Chondrocyte (in vitro differentiated cells): ENCODE measurements at regions not wholly inside any gene's neighbourhood (a gene's known extent, or its start where the extent isn't known, plus 50 kb on each side); places are given as distances from the start of the nearest gene placed in this dataset.

Experiments used
- DNase-seq: peaks from one replicate; pipeline ENCODE4 v3.0.0; 2021; ENCODE audit warnings: mixed read lengths, low spot score
- H3K27ac Mint-ChIP-seq: one replicate; pipeline ENCODE4 v1.8.0; 2021; ENCODE audit warnings: mild to moderate bottlenecking, moderate library complexity, mixed read lengths; ENCODE audit not compliant: unreplicated experiment
- H3K27me3 Mint-ChIP-seq: 2 replicates; pipeline ENCODE4 v1.8.0; 2021; ENCODE audit warnings: low read depth, mixed read lengths
- H3K36me3 Mint-ChIP-seq: 2 replicates; pipeline ENCODE4 v1.8.0; 2021; ENCODE audit warnings: low read depth, mixed read lengths
- H3K4me1 Mint-ChIP-seq: 2 replicates; pipeline ENCODE4 v1.8.0; 2021; ENCODE audit warnings: low read depth, mild to moderate bottlenecking, mixed read lengths
- H3K4me3 Mint-ChIP-seq: one replicate; pipeline ENCODE4 v1.8.0; 2021; ENCODE audit warnings: mild to moderate bottlenecking, moderate library complexity, mixed read lengths; ENCODE audit not compliant: unreplicated experiment
- H3K9me3 Mint-ChIP-seq: 2 replicates; pipeline ENCODE4 v1.8.0; 2021; ENCODE audit warnings: low read depth, mixed read lengths
- TF ChIP-seq, protein P1 (sequence below): fragments of 200-600 bp; sonication (generic); IDR thresholded peaks from 2 replicates; pipeline ENCODE4 v1.5.0; 2021; ENCODE audit warnings: antibody characterized with exemption, mild to moderate bottlenecking, moderate library complexity

DNA sequence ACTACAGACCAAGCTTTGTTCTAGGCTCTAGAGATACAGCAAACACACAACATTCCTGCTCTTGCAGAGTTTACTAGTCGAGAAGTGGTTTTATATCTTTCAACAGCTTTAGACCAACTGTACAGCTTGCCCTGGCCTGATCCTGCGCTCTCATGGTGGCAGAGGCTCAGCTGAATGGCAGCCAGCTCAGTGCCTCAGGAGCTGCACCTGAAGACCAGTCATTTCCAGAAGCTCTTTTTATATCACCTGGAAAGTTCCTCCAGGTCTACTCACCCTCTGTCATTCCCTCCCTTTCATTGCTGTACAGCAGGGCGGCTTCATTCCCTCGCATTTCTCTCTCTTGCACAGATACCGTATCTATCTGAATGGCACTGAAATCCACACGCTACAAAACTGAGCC lies 319.8 kb downstream of the GATA3 start:
- H3K9me3 Mint-ChIP-seq, result peaks cover 9% of the 10 kb centered on the region
- H3K27me3 Mint-ChIP-seq, result no peaks in the 10 kb centered on the region

DNA sequence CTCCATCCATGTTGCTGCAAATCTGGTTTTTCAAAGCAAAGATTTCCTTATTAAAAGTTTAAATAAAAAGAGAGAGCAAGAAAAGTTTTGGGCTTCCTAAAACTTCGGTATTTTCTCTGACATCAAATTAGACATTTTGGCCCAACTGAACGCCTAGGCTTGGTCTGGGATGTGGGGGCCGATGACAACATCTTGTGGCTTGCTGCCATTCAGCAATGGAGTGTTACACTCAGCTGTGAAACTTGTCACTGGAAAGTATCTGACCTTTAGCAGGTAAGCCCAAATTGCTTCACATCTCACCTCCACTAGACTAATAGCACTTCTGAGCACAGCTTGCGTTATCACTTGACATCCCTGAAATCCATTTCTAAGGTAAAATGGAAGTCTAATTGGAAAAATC lies 320.6 kb downstream of the GATA3 start:
- peaks cover 9% of the 10 kb centered on the region for H3K9me3 Mint-ChIP-seq
- H3K4me3 Mint-ChIP-seq, result no peak overlapping the region
- H3K4me1 Mint-ChIP-seq, result no peaks in the 10 kb centered on the region
- DNase-seq, result no peak
- H3K27ac Mint-ChIP-seq, result no peak overlapping the region
- no peaks in the 10 kb centered on the region for H3K27me3 Mint-ChIP-seq
- no peaks in the 10 kb centered on the region for H3K36me3 Mint-ChIP-seq
- TF ChIP-seq, protein P1, sequence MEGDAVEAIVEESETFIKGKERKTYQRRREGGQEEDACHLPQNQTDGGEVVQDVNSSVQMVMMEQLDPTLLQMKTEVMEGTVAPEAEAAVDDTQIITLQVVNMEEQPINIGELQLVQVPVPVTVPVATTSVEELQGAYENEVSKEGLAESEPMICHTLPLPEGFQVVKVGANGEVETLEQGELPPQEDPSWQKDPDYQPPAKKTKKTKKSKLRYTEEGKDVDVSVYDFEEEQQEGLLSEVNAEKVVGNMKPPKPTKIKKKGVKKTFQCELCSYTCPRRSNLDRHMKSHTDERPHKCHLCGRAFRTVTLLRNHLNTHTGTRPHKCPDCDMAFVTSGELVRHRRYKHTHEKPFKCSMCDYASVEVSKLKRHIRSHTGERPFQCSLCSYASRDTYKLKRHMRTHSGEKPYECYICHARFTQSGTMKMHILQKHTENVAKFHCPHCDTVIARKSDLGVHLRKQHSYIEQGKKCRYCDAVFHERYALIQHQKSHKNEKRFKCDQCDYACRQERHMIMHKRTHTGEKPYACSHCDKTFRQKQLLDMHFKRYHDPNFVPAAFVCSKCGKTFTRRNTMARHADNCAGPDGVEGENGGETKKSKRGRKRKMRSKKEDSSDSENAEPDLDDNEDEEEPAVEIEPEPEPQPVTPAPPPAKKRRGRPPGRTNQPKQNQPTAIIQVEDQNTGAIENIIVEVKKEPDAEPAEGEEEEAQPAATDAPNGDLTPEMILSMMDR, result no peak

More for the DNA sequence above, 319.8 kb downstream of the GATA3 start:
- H3K4me3 Mint-ChIP-seq, result no peak overlapping the region
- TF ChIP-seq, protein P1, result no peak
- no peaks in the 10 kb centered on the region for H3K36me3 Mint-ChIP-seq
- DNase-seq, result no peak
- no peaks in the 10 kb centered on the region for H3K4me1 Mint-ChIP-seq
- no peak overlapping the region for H3K27ac Mint-ChIP-seq

DNA sequence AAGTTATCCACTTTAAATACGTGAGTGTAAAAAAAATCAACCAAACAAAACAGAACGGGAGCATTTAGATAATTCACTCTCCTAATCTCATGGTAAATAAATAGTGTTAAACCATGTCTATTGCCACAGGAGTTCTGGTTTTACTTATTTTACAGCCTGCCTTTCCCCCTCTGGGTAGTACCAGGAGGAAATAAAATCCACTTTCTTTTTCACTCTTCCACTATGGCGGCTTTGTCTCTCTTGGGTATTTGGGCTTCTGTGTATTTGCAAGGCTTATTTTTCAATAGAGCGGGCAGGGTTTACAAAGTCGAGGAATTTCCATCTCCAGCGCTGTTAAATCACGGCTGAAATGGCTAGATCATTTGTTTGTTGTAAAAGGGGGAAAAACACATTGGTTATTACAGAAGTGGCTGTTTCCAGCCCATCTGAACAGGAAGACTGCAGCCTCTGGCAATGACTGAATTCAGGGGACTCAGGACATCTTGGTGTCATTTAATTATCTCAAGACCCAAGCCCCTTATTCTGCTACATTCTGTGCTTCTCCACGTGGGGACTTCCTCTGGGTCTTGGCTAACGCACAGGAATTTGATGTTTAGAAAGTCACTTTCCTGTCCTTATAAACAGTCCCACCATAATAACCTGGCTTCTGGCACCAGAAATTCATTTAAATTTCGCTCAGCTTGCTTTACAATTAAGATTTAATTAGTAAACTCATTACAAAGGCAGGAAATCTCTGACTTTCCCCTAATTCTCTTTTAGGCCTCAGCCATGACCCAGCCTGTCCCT lies 323.9 kb downstream of the GATA3 start:
- Mint-ChIP-seq H3K4me3 (no peak overlapping the region), H3K9me3 (no peaks in the 10 kb centered on the region), H3K27me3 (no peaks in the 10 kb centered on the region), H3K27ac (no peak overlapping the region), H3K4me1 (no peaks in the 10 kb centered on the region), H3K36me3 (no peaks in the 10 kb centered on the region)
- no peak for DNase-seq
- TF ChIP-seq, protein P1, result no peak

DNA sequence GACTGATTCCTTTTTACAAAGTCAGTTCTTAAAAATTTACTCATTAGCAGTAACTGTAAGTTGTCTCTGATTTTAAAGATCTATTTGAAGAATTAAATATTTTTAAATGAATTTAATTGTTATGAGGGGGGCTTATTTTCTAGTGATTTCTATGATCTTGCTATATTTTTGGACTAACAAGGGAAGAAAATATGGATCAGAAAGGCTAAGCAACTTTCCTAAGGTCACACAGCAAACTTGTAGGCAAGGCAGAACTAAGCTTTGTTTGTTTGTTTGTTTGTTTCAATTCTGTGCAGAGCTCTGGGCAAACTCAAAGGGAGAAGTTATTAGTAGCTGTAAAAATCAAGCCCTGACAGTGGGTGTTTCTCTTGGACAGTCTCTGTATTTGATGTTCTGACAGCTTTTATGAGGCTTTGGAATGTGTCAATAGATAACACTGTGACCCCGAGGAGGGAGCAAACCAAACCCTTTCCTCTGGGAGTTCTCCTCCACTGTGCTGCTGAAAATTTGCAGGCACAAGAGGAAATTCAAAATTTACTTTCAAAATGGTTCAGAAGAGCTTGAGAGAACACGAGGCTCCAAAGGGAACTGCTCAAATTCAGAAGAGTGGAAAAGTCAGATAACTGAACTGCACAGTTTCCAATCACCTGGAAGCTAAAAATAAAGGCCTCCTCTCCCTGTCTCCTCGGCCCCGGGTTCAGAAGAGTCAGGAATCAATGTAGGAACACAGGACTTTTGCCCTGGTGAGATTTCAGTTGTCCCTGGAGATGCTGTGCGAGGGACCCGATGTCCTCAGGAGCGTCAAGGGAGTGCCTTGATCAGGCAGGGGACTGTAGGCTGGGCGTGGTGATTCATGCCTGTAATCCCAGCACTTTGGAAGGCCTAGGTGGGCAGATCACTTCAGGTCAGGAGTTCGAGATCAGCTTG lies 325.7 kb downstream of the GATA3 start:
- no peak for DNase-seq
- H3K36me3 Mint-ChIP-seq, result no peaks in the 10 kb centered on the region
- TF ChIP-seq, protein P1, result no peak
- no peaks in the 10 kb centered on the region for H3K4me1 Mint-ChIP-seq
- H3K27ac Mint-ChIP-seq, result peak overlapping the region; percentile 70
- H3K27me3 Mint-ChIP-seq, result no peaks in the 10 kb centered on the region
- peaks cover 3% of the 10 kb centered on the region for H3K9me3 Mint-ChIP-seq
- H3K4me3 Mint-ChIP-seq, result no peak overlapping the region

DNA sequence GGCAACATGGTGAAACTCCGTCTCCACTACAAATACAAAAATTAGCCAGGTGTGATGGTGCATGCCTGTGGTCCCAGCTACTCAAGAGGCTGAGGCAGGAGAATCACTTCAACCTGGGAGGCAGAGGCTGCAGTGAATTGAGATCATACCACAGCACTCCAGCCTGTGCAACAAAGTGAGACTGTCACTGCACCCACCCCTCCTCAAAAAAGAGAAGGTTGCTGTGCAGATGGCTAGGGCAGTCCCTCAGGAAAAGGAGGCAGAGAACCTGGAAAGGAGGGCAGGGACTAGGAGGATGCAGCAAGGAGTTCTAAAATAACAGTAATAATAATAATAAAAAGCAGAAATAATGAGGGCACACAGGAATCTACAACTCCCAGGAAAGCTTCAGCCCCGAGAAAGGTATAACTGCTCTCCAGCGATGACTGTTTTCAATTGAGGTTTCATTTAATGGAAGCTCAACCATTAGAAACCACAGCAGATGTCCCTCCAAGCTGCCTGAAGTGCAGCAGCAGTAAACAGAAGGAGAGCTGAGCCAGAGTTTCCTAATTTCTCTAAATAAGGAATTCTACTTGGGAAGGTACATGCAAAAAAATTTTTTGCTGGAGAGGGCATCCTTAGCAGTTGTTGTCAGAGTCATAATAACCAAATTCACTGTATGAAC lies 326.5 kb downstream of the GATA3 start:
- H3K9me3 Mint-ChIP-seq, result peaks cover 3% of the 10 kb centered on the region
- DNase-seq, result no peak
- H3K27me3 Mint-ChIP-seq, result no peaks in the 10 kb centered on the region
- H3K4me1 Mint-ChIP-seq, result no peaks in the 10 kb centered on the region
- TF ChIP-seq, protein P1, result no peak
- H3K36me3 Mint-ChIP-seq, result no peaks in the 10 kb centered on the region
- H3K27ac Mint-ChIP-seq, result no peak overlapping the region
- H3K4me3 Mint-ChIP-seq, result no peak overlapping the region
